HAP-1 (cell line): ENCODE measurements at regions not wholly inside any gene's neighbourhood (a gene's known extent, or its start where the extent isn't known, plus 50 kb on each side); places are given as distances from the start of the nearest gene placed in this dataset.
"Not testable (repeated sequence)": the region's sequence is repeated elsewhere in the genome, so short reads cannot be mapped to it uniquely, and the experiment has no call there.

Source experiments
- DNase-seq, 2 experiments: peaks; one replicate each; pipeline ENCODE4 v3.0.0-alpha.2; 2016 to 2020; ENCODE audit warnings: low spot score in 2 of 2
- H3K27me3 ChIP-seq: fragments of 250-450 bp; sonication (Bioruptor Pico); 2 replicates; pipeline ENCODE4 v1.5.1; 2020; ENCODE audit warnings: low read depth, mild to moderate bottlenecking, moderate library complexity
- H3K36me3 ChIP-seq: fragments of 250-450 bp; sonication (Bioruptor Pico); replicated peaks from 2 replicates; pipeline ENCODE4 v1.5.1; 2020; ENCODE audit warnings: mild to moderate bottlenecking
- H3K4me1 ChIP-seq: fragments of 250-450 bp; sonication (Bioruptor Pico); 2 replicates; pipeline ENCODE4 v1.5.1; 2020; ENCODE audit warnings: mild to moderate bottlenecking
- H3K4me3 ChIP-seq: fragments of 250-450 bp; sonication (Bioruptor Pico); 2 replicates; pipeline ENCODE4 v1.5.1; 2020; ENCODE audit warnings: mild to moderate bottlenecking, moderate library complexity
- H3K9me3 ChIP-seq: fragments of 250-450 bp; sonication (Bioruptor Pico); 2 replicates; pipeline ENCODE4 v1.5.1; 2020; ENCODE audit warnings: mild to moderate bottlenecking, moderate library complexity
- in situ Hi-C: fragments of 300-500 bp; cut with MboI; formaldehyde crosslinking; loops from 3 replicates; pipeline ENCODE4 v1.14.3; 2020; ENCODE audit warnings: low sequenced_read_pairs, inconsistent platforms, mixed read lengths

DNA sequence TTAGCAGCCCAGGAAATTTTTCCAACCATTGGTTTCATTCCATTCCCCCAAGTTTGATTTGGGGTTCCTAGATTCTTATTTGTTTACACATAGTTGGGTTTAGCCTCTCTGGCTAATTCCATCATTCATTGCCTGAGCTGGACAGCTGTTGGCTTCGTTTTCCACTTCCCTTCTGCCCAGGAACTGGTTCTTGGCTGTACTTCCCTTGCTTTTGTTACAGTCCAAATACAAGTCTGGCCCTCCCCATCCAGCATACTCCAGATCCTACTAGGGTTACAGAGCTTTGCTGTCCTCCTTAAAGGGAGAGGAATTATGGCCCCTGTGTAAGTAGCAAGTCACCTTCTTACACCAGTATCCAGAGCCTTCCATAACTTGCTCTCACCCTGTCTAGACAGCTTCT is 356.3 kb downstream of the FAT3 start:
- DNase-seq = no peak
- Histone ChIP-seq H3K9me3 (no peaks in the 10 kb centered on the region), H3K27me3 (no peaks in the 10 kb centered on the region), H3K4me3 (no peak overlapping the region), H3K4me1 (no peaks in the 10 kb centered on the region), H3K36me3 (no peaks in the 10 kb centered on the region)
- in situ Hi-C loops = no loop called here

DNA sequence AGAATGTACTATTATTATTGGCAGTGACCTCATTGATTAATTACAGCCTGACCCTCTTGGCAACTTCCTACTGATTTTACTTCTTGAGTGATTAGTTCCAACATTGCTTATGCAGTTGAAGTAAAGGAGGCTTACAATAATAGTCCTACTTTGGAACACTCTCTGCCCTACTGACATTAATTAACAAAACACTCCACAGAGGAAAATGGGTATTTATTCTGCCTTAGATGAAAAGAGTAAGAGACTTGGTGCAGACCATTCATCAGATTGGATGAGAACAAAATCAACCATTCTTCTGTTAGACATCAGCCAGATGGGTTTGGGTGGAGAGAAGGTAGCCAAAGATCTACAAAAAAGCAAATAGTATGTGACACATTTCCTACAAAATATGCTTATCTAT is 363.8 kb downstream of the FAT3 start:
- Histone ChIP-seq H3K27me3 (no peaks in the 10 kb centered on the region), H3K36me3 (no peaks in the 10 kb centered on the region), H3K4me1 (no peaks in the 10 kb centered on the region), H3K9me3 (no peaks in the 10 kb centered on the region), H3K4me3 (no peak overlapping the region)
- DNase-seq = no peak
- in situ Hi-C loops = no loop called here

DNA sequence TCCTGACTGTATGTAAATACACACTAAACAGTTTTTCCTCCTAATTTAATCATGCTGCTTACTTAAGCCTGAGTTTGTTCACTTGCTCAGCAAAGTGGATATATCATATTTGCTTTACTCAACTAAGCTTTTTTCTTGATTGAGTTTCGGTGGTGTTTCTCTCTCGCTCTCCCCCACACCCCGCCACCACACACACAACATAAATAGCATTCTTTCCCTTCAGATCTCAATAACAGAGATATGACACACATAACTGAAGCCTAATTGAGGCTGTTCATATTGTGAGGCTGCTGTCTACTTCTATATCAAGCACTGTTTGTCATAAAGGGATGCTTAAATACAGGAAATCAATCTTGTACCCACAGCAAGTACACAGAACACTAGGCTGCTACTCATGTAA is 364.9 kb downstream of the FAT3 start:
- H3K4me3 ChIP-seq = no peak overlapping the region
- no peaks in the 10 kb centered on the region for H3K27me3 ChIP-seq
- H3K36me3 ChIP-seq = no peaks in the 10 kb centered on the region
- H3K4me1 ChIP-seq = no peaks in the 10 kb centered on the region
- in situ Hi-C loops = no loop called here
- no peak for DNase-seq
- no peaks in the 10 kb centered on the region for H3K9me3 ChIP-seq

DNA sequence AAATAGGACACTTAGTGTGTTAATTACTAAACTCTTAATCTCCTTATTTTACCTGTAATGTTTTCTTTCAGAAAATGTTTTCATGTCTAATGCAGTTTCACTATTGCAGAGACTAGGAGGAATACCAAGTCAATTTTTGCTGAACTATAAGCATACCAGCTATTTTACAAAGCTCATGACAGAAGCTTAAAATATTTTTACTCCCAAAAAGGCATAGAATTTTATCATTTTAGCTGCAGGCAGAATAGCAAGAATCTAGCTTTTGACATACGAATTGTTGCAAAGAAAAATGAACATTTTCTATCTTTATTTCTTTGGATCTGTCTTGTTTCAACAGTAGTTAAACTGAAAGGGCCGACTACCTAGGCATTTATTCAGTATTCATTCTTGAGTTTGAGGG is 366.9 kb downstream of the FAT3 start:
- H3K4me1 ChIP-seq = no peaks in the 10 kb centered on the region
- no peak overlapping the region for H3K4me3 ChIP-seq
- in situ Hi-C loops = no loop called here
- H3K27me3 ChIP-seq = no peaks in the 10 kb centered on the region
- DNase-seq = no peak
- no peaks in the 10 kb centered on the region for H3K9me3 ChIP-seq
- H3K36me3 ChIP-seq = no peaks in the 10 kb centered on the region

GRCh38 chr11:92594251-92594650 is 369.6 kb downstream of the FAT3 start:
- Histone ChIP-seq H3K4me1 (no peaks in the 10 kb centered on the region), H3K9me3 (no peaks in the 10 kb centered on the region), H3K4me3 (no peak overlapping the region), H3K27me3 (no peaks in the 10 kb centered on the region), H3K36me3 (no peaks in the 10 kb centered on the region)
- in situ Hi-C loops = no loop called here
- DNase-seq = no peak

GRCh38 chr11:92595052-92595451 is 370.4 kb downstream of the FAT3 start:
- no peak overlapping the region for H3K4me3 ChIP-seq
- no peaks in the 10 kb centered on the region for H3K27me3 ChIP-seq
- no peaks in the 10 kb centered on the region for H3K36me3 ChIP-seq
- in situ Hi-C loops = no loop called here
- no peaks in the 10 kb centered on the region for H3K4me1 ChIP-seq
- H3K9me3 ChIP-seq = no peaks in the 10 kb centered on the region
- DNase-seq = no peak

DNA sequence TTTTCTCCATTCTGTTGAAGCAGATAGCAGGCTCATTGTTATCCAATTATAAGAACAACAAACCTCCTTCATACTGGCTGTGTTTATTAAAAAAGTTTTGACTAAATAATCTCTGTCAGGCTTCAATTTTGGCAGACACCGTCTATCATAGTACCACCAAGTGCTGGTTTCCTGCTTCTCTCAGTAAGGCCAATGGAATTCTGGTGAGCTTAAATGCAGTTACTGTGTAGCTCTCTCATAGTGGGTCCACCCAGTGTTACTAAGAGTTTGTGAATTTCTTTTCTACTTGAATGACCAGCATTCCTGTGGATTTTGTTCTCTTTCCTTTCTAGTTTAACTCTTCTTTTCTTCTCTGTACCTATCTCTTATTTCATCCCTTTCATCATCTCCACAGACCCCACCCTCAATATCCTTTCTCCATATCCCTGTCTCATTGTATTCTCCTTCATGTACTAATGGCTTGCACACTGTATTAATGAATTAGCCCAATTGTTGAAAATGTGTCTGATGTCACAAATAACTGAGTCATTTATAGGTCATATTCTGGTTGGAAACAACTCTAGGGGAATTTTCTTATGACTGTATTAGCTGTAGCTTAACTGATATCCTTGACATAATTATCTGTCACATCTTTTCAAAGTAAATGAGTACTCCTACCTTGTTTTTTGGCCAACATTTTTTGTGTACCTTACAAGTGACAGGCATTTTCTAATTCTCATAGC is 372.1 kb downstream of the FAT3 start:
- Histone ChIP-seq H3K9me3 (no peaks in the 10 kb centered on the region), H3K36me3 (no peaks in the 10 kb centered on the region), H3K4me3 (no peak overlapping the region), H3K27me3 (no peaks in the 10 kb centered on the region), H3K4me1 (no peaks in the 10 kb centered on the region)
- in situ Hi-C loops = no loop called here
- DNase-seq = no peak

- H3K9me3 ChIP-seq = no peaks in the 10 kb centered on the region
- no peak overlapping the region for H3K4me3 ChIP-seq
- DNase-seq = no peak
- H3K4me1 ChIP-seq = no peaks in the 10 kb centered on the region
- H3K27me3 ChIP-seq = no peaks in the 10 kb centered on the region
- no peaks in the 10 kb centered on the region for H3K36me3 ChIP-seq
- in situ Hi-C loops = no loop called here
Measured at GRCh38 chr11:92601048-92601447, 368.4 kb upstream of the MTNR1B start.

DNA sequence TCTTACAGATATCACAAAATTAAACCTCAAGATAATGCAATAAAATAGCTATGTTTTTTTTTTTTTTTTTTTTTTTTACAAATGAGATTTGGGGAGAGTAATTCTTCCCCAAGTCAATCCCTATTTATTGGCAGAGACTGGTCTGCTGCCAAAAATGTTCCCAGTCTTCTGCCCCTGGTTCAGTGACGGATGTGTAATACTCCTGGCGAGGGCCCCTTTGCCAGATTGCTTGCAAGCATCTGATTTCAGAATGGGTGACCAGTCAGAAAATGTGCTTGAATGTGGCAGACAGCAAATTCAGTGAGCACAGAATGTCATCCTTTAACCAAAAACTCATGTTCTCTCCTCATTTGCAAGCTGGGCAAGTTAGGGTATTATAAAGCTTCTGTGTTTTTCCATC is 363.8 kb upstream of the MTNR1B start:
- in situ Hi-C loops = no loop called here
- no peaks in the 10 kb centered on the region for H3K9me3 ChIP-seq
- DNase-seq = no peak
- H3K36me3 ChIP-seq = no peaks in the 10 kb centered on the region
- H3K4me3 ChIP-seq = no peak overlapping the region
- no peaks in the 10 kb centered on the region for H3K27me3 ChIP-seq
- no peaks in the 10 kb centered on the region for H3K4me1 ChIP-seq

- Histone ChIP-seq H3K4me3 (no peak overlapping the region), H3K36me3 (no peaks in the 10 kb centered on the region), H3K27me3 (no peaks in the 10 kb centered on the region), H3K4me1 (no peaks in the 10 kb centered on the region), H3K9me3 (no peaks in the 10 kb centered on the region)
- in situ Hi-C loops = no loop called here
- DNase-seq = no peak
Measured at GRCh38 chr11:92607969-92608722, 361.3 kb upstream of the MTNR1B start.

DNA sequence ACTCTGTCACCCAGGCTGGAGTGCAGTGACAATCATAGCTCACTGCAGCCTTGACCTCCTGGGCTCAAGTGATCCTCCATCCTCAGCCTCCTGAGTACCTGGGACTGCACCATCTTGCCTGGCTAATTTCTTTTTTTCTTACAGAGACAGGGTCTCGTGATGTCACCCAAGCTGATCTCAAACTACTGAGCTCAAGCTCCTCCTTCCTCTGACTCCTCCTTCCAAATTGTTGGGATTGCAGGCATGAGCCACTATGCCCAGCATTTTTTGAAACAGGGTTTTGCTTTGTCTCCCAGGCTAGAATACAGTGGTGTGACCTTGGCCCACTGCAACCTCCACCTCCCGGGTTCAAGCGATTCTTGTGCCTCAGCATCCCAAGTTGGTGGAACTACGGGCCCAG is 358.3 kb upstream of the MTNR1B start:
- DNase-seq = no peak
- H3K9me3 ChIP-seq = no peaks in the 10 kb centered on the region
- H3K4me3 ChIP-seq = no peak overlapping the region
- no peaks in the 10 kb centered on the region for H3K4me1 ChIP-seq
- in situ Hi-C loops = no loop called here
- H3K36me3 ChIP-seq = no peaks in the 10 kb centered on the region
- H3K27me3 ChIP-seq = peaks cover 2% of the 10 kb centered on the region; the same call in 1 of the 2 replicates

GRCh38 chr11:92618020-92618419 is 351.4 kb upstream of the MTNR1B start:
- H3K4me3 ChIP-seq, DNase-seq, in situ Hi-C loops, H3K9me3 ChIP-seq, H3K27me3 ChIP-seq, H3K4me1 ChIP-seq, H3K36me3 ChIP-seq: not testable (repeated sequence)

DNA sequence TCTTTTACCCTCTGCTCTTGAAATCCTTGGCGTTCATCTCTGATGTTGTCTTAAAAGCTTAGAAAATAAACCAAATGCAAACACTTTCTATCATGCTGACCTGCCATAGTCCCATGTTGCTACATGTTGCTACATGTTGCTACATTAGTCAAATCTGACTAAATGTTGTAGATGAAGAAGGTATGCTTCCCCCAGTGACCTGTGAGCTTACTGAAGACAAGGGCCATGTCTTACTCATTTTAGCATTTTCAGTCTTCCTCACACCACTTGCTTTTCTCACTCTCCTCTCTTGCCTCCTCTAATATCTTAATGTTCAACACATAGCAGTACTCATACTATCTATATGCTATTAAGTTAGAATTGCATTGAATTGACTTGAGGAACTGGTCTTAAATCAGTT is 346.4 kb upstream of the MTNR1B start:
- Histone ChIP-seq H3K4me1 (peaks cover 9% of the 10 kb centered on the region), H3K36me3 (no peaks in the 10 kb centered on the region), H3K4me3 (no peak overlapping the region), H3K9me3 (no peaks in the 10 kb centered on the region), H3K27me3 (no peaks in the 10 kb centered on the region)
- in situ Hi-C loops = no loop called here
- DNase-seq = no peak

DNA sequence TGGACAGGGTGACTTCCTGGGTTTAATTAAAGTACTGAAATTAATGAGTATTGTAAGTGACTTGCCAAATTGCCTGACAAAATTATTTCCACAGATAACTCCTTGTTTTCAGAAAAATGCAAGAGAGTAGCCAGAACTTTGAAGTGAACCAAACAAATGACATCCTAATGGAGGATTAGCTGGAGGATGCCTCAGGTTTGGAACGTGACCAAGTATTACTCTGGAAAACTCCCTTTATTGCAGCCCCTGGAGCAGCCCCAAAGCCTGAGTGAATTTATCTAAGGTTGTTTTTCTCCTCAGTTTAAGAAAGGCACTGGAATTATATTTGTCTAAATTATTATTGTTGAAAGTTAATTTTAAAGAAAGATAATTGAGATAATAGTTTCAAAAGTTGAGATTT is 343.6 kb upstream of the MTNR1B start:
- no peak overlapping the region for H3K4me3 ChIP-seq
- in situ Hi-C loops = no loop called here
- H3K4me1 ChIP-seq = peaks cover 18% of the 10 kb centered on the region
- no peak for DNase-seq
- H3K36me3 ChIP-seq = no peaks in the 10 kb centered on the region
- H3K27me3 ChIP-seq = no peaks in the 10 kb centered on the region
- H3K9me3 ChIP-seq = no peaks in the 10 kb centered on the region
